GM12891 (cell line): ENCODE measurements at regions not wholly inside any gene's neighbourhood (a gene's known extent, or its start where the extent isn't known, plus 50 kb on each side); places are given as distances from the start of the nearest gene placed in this dataset.

ENCODE experiments used
- PAX5 ChIP-seq: IDR thresholded peaks from 2 replicates; pipeline ENCODE4 v1.6.1; 2011; ENCODE audit warnings: low read length, moderate library complexity, mild to moderate bottlenecking; ENCODE audit not compliant: insufficient read depth, severe bottlenecking
- POLR2A ChIP-seq: IDR thresholded peaks from 2 replicates; pipeline ENCODE4 v1.6.1; 2011; ENCODE audit warnings: low read depth, low read length, control low read depth
- TAF1 ChIP-seq: IDR thresholded peaks from 2 replicates; pipeline ENCODE4 v1.6.1; 2011; ENCODE audit warnings: low read depth, low read length, control low read depth

GRCh38 chr2:134109725-134110124 is 144.1 kb upstream of the MGAT5 start:
- no peak for TF ChIP-seq POLR2A
- TF ChIP-seq TAF1, result no peak
- TF ChIP-seq PAX5, result no peak
